GM12878 (cell line): ENCODE measurements at regions not wholly inside any gene's neighbourhood (a gene's known extent, or its start where the extent isn't known, plus 50 kb on each side); places are given as distances from the start of the nearest gene placed in this dataset.

Experiments
- ATAC-seq: fragments of 200-7000 bp; cut with Tn5 transposase; 3 replicates; pipeline ENCODE4 v1.9.1; 2020; ENCODE audit warnings: mild to moderate bottlenecking, moderate library complexity
- BruUV-seq: library from RNA; stranded (reverse); fragments of 400-500 nt; replicated peaks from 2 replicates; lab custom pipeline; 2021; lab: Mats Ljungman, UMichigan
- CTCF ChIA-PET: fragments of 300-600 bp; sonication (Branson Sonifier 250); formaldehyde crosslinking; extraction: SDS; loops from one replicate; lab custom pipeline; 2021; ENCODE audit warnings: inconsistent platforms; lab: Yijun Ruan, JAX
- POLR2A ChIA-PET: fragments of 350-600 bp; formaldehyde crosslinking; extraction: SDS; loops from one replicate; lab custom pipeline; 2021; ENCODE audit warnings: inconsistent platforms; lab: Charles Lee
- RAD21 ChIA-PET: fragments of 300-600 bp; sonication (Branson Sonifier 250); formaldehyde crosslinking; loops from one replicate; lab custom pipeline; 2023; ENCODE audit warnings: antibody characterized with exemption; ENCODE audit not compliant: unreplicated experiment; lab: Charles Lee
- SMC1A ChIA-PET: fragments of 300-600 bp; sonication (Branson Sonifier 250); formaldehyde crosslinking; loops from one replicate; lab custom pipeline; 2023; ENCODE audit not compliant: unreplicated experiment, uncharacterized antibody; lab: Charles Lee
- DNase-seq: peaks from one replicate; pipeline ENCODE4 v3.0.0-alpha.2; 2011; ENCODE audit warnings: low read depth, low spot score
- FAIRE-seq: peaks from 3 replicates; lab custom pipeline; 2011; peaks lifted over from hg19 to GRCh38; lab: Jason Lieb, UNC
- H2AFZ ChIP-seq: 2 replicates; pipeline ENCODE4 v1.6.0; 2011; ENCODE audit warnings: low read depth, low read length, control low read depth; ENCODE audit not compliant: control insufficient read depth
- H3K27ac ChIP-seq: 2 replicates; pipeline ENCODE4 v1.5.1; 2011; ENCODE audit warnings: control low read depth; ENCODE audit not compliant: control insufficient read depth, insufficient read depth
- H3K27me3 ChIP-seq, 2 experiments: replicated peaks in 1 of 2; 2 replicates each; pipeline versions ENCODE4 v1.6.0 to v1.6.1; 2011; ENCODE audit warnings: low read length in 1 of 2; ENCODE audit not compliant: control insufficient read depth in 2 of 2, insufficient read depth in 2 of 2
- H3K36me3 ChIP-seq, 2 experiments: 2 replicates each; pipeline ENCODE4 v1.5.1; 2011; ENCODE audit warnings: low read length in 1 of 2; ENCODE audit not compliant: control insufficient read depth in 2 of 2, insufficient read depth in 2 of 2
- H3K4me1 ChIP-seq: 2 replicates; pipeline ENCODE4 v1.6.1; 2011; ENCODE audit warnings: mild to moderate bottlenecking, low read length, moderate library complexity, mixed read lengths; ENCODE audit not compliant: control insufficient read depth, insufficient read depth
- H3K4me2 ChIP-seq: 2 replicates; pipeline ENCODE4 v1.6.0; 2011; ENCODE audit warnings: control low read depth; ENCODE audit not compliant: control insufficient read depth, insufficient read depth
- H3K4me3 ChIP-seq: fragments of 200-600 bp; sonication (generic); 2 replicates; pipeline ENCODE4 v1.5.1; 2016
- H3K79me2 ChIP-seq: 2 replicates; pipeline ENCODE4 v1.6.0; 2011; ENCODE audit warnings: low read length; ENCODE audit not compliant: control insufficient read depth, insufficient read depth
- H3K9ac ChIP-seq: 2 replicates; pipeline ENCODE4 v1.8.0; 2011; ENCODE audit warnings: low read length, control low read depth, mixed read lengths; ENCODE audit not compliant: control insufficient read depth, insufficient read depth
- H3K9me3 ChIP-seq: replicated peaks from 3 replicates; pipeline ENCODE4 v1.5.1; 2011; ENCODE audit warnings: mild to moderate bottlenecking, low read length; ENCODE audit not compliant: control insufficient read depth, insufficient read depth
- H4K20me1 ChIP-seq: 2 replicates; pipeline ENCODE4 v1.6.0; 2011; ENCODE audit not compliant: control insufficient read depth, insufficient read depth
- ATF7 ChIP-seq: fragments of 450-650 bp; IDR thresholded peaks from 2 replicates; pipeline ENCODE4 v1.6.1; 2016; ENCODE audit warnings: low read depth, mild to moderate bottlenecking
- CHD1 ChIP-seq: IDR thresholded peaks from 2 replicates; pipeline ENCODE4 v1.6.1; 2012; ENCODE audit warnings: low read depth, low read length, improper control_type of control experiment
- MEF2A ChIP-seq: IDR thresholded peaks from 2 replicates; pipeline ENCODE4 v1.6.1; 2011; ENCODE audit warnings: low read depth, mild to moderate bottlenecking, low read length, moderate library complexity; ENCODE audit not compliant: insufficient read depth
- MEF2B ChIP-seq: fragments of 450-650 bp; IDR thresholded peaks from 2 replicates; pipeline ENCODE4 v1.6.1; 2018; ENCODE audit warnings: mild to moderate bottlenecking, moderate library complexity; ENCODE audit not compliant: partially characterized antibody, poor library complexity, severe bottlenecking
- NFIC ChIP-seq: IDR thresholded peaks from 2 replicates; pipeline ENCODE4 v1.6.1; 2012; ENCODE audit warnings: low read depth, mild to moderate bottlenecking, inconsistent platforms, low read length, moderate library complexity
- RFX5 ChIP-seq: IDR thresholded peaks from 2 replicates; pipeline ENCODE4 v1.6.1; 2011; ENCODE audit warnings: low read depth, low read length, improper control_type of control experiment
- RUNX3 ChIP-seq: IDR thresholded peaks from 2 replicates; pipeline ENCODE4 v1.6.1; 2012; ENCODE audit warnings: low read length, inconsistent platforms
- SMAD5 ChIP-seq: IDR thresholded peaks from 2 replicates; pipeline ENCODE4 v1.6.1; 2016; ENCODE audit warnings: antibody characterized with exemption, low read depth
- TARDBP ChIP-seq: IDR thresholded peaks from 2 replicates; pipeline ENCODE4 v1.6.1; 2016; ENCODE audit warnings: borderline replicate concordance
- ZBTB40 ChIP-seq: fragments of 450-650 bp; IDR thresholded peaks from 2 replicates; pipeline ENCODE4 v1.6.1; 2016; ENCODE audit warnings: mild to moderate bottlenecking, moderate library complexity, borderline replicate concordance
- ZNF274 ChIP-seq: IDR thresholded peaks from one replicate; pipeline ENCODE4 v1.8.0; 2011; ENCODE audit not compliant: insufficient read length, insufficient read depth
- WGBS: methylation state at CpG from one replicate; pipeline ENCODE4 v1.1.6; 2016; ENCODE audit warnings: low lambda C conversion rate; ENCODE audit not compliant: insufficient replicate concordance, insufficient coverage; ENCODE audit errors: missing lambda C conversion rate; 5-methylcytosine and 5-hydroxymethylcytosine counted together
- in situ Hi-C: fragments of 300-500 bp; cut with MboI; formaldehyde crosslinking; loops from 9 replicates; pipeline ENCODE4 v1.14.3; 2018; ENCODE audit warnings: mixed read lengths
- intact Hi-C: fragments of 100-400 bp; cut with micrococcal nuclease; formaldehyde crosslinking; loops from one replicate; pipeline ENCODE4 v1.14.2; 2022; ENCODE audit not compliant: unreplicated experiment

- TF ChIP-seq ZNF274 (no peak), NFIC (no peak), TARDBP (no peak), SMAD5 (no peak), RFX5 (no peak)
These were observed 250.9 kb downstream of the SNX13 start (continued) for GRCh38 chr7:17689361-17689902.

- 29% methylated on average over 4 of the region's 4 CpGs for WGBS
- DNase-seq (peak; percentile 11), FAIRE-seq (peak; percentile 78), ATAC-seq (peak; percentile 48)
- H3K36me3 ChIP-seq = no peaks in the 10 kb centered on the region
- no peaks in the 10 kb centered on the region for H3K4me1 ChIP-seq
- ChIA-PET POLR2A (no interaction called here), CTCF (interaction anchor here (1.7 kb wide), 1 partner anchor 9 kb away, joined by 7 read pairs; no protein-coding TSS in a partner anchor), RAD21 (no interaction called here), SMC1A (no interaction called here)
- H3K4me3 ChIP-seq = no peak overlapping the region
- no peak overlapping the region for H3K9ac ChIP-seq
- H3K27me3 ChIP-seq = no peaks in the 10 kb centered on the region
- intact Hi-C loops = no loop called here
- BruUV-seq = no TSS peak
- in situ Hi-C loops = loop anchor here (25.0 kb wide), 2 partner anchors 647 to 1972 kb away; no protein-coding TSS in a partner anchor
- no peak overlapping the region for H3K4me2 ChIP-seq
- no peak overlapping the region for H3K27ac ChIP-seq
- TF ChIP-seq ZBTB40 (no peak), MEF2B (peak; percentile 27), CHD1 (no peak), MEF2A (0 out of 2 replicates have a peak, but pooled peaks have one; percentile 59), RUNX3 (peak; percentile 50), ATF7 (no peak)
- no peak overlapping the region for H2AFZ ChIP-seq
- H3K9me3 ChIP-seq = no peaks in the 10 kb centered on the region
- no peaks in the 10 kb centered on the region for H3K79me2 ChIP-seq
- H4K20me1 ChIP-seq = no peaks in the 10 kb centered on the region
These were observed 250.3 kb downstream of the SNX13 start for GRCh38 chr7:17690030-17690429.
